Bronchial epithelial cell (primary cell): ENCODE measurements at regions not wholly inside any gene's neighbourhood (a gene's known extent, or its start where the extent isn't known, plus 50 kb on each side); places are given as distances from the start of the nearest gene placed in this dataset.

ENCODE experiments used
- DNase-seq: peaks from one replicate; pipeline ENCODE4 v3.0.0-alpha.2; 2010; ENCODE audit warnings: low read depth
- FAIRE-seq: peaks from 2 replicates; lab custom pipeline; 2011; peaks lifted over from hg19 to GRCh38; lab: Jason Lieb, UNC
- H3K27me3 ChIP-seq: 2 replicates; pipeline ENCODE4 v1.5.1; 2011; ENCODE audit warnings: low read length; ENCODE audit not compliant: control insufficient read depth, insufficient read depth
- H3K36me3 ChIP-seq: 2 replicates; pipeline ENCODE4 v1.5.1; 2011; ENCODE audit warnings: low read length; ENCODE audit not compliant: control insufficient read depth, insufficient read depth
- H3K4me3 ChIP-seq: 2 replicates; pipeline ENCODE4 v1.5.1; 2011; ENCODE audit warnings: mild to moderate bottlenecking, low read depth, low read length, control low read depth
- TF ChIP-seq, protein P1 (sequence below): IDR thresholded peaks from 2 replicates; pipeline ENCODE4 v1.5.1; 2011; ENCODE audit warnings: mild to moderate bottlenecking, moderate library complexity, low read length, control low read depth, inconsistent platforms; ENCODE audit not compliant: insufficient read depth, severe bottlenecking

DNA sequence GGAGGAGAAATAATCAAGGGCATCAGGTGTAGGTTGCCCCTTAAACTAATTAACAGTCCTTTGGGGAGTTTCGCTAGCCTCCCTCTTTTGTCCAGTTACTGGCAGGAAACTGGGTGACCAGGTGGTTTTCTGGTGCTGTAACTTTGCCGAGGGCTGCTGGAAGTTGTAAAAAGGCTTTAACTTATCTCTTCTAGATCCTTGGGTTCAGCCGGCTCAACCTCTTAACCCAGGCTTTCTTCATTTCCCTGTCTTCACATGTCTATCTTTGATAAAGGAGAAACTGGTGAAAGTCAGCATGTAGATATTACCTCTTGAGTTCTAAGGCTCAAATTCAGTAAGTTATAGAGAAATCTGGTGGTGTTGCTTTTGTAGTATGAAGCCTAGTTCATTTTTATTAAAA lies 289.7 kb upstream of the NRIP1 start:
- TF ChIP-seq, protein P1, sequence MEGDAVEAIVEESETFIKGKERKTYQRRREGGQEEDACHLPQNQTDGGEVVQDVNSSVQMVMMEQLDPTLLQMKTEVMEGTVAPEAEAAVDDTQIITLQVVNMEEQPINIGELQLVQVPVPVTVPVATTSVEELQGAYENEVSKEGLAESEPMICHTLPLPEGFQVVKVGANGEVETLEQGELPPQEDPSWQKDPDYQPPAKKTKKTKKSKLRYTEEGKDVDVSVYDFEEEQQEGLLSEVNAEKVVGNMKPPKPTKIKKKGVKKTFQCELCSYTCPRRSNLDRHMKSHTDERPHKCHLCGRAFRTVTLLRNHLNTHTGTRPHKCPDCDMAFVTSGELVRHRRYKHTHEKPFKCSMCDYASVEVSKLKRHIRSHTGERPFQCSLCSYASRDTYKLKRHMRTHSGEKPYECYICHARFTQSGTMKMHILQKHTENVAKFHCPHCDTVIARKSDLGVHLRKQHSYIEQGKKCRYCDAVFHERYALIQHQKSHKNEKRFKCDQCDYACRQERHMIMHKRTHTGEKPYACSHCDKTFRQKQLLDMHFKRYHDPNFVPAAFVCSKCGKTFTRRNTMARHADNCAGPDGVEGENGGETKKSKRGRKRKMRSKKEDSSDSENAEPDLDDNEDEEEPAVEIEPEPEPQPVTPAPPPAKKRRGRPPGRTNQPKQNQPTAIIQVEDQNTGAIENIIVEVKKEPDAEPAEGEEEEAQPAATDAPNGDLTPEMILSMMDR: no peak
- DNase-seq: no peak
- no peak overlapping the region for H3K4me3 ChIP-seq
- FAIRE-seq: no peak
- H3K27me3 ChIP-seq: no peaks in the 10 kb centered on the region
- no peaks in the 10 kb centered on the region for H3K36me3 ChIP-seq

DNA sequence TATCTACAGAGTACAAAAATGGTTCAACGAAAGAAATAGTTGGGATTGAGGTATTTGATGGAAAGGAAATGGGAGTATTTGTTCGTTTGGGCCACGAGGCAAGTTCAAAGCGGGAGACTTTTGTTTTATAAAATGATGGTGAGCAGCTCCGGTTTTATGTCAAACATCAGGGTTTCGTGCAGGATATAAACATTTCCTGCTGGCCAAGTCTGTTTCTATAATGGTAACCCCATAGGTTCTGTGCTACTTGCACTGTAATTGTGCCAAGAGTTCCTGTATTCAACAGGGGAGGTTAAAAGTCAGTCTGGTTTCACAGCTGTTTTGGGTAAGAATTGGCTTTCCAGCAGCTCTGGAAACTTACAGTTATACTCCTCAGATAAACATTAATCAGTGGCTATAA lies 290.3 kb upstream of the NRIP1 start:
- DNase-seq (no peak), FAIRE-seq (no peak)
- Histone ChIP-seq H3K4me3 (no peak overlapping the region), H3K36me3 (no peaks in the 10 kb centered on the region), H3K27me3 (no peaks in the 10 kb centered on the region)
- TF ChIP-seq, protein P1: no peak

DNA sequence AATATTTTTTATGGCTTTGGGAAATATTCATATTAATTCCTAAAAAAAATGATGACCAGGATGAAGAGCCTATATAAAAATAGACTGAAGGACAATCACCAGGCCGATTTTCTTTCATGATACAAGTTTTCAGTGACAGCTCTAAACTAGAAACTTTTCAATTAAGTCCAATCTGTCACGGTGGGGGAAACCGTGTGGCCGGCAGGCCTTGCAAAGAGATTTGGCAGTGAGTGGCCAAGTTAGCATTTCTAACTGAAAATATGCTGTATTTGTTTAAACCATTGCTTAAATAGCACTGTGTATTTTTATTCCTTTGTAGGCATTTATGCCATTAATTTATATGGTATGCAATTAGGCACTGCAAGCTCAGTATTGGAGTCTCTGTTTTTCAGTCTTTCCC lies 294.5 kb upstream of the NRIP1 start:
- no peaks in the 10 kb centered on the region for H3K27me3 ChIP-seq
- no peaks in the 10 kb centered on the region for H3K36me3 ChIP-seq
- no peak overlapping the region for H3K4me3 ChIP-seq
- TF ChIP-seq, protein P1: no peak
- FAIRE-seq (no peak), DNase-seq (no peak)

DNA sequence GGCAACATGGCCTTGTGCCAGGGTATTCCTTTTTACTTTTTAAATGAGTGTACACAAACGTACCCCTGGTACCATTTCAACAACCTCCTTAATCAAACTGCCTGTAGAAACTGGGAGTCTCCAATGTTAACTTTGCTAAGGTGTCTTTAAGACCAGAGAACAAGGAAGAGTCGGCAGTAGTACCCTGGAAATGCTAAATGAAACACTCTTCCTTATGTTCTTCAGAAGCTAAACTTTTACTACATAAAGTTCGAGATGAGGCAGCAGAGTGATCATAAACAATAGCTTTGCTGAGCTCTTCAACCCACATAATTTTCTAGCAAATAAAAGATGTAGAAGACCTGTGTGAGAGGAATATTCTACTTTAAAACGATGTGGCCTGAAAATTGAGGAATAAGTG lies 297.7 kb upstream of the NRIP1 start:
- FAIRE-seq: no peak
- no peaks in the 10 kb centered on the region for H3K36me3 ChIP-seq
- TF ChIP-seq, protein P1: no peak

DNA sequence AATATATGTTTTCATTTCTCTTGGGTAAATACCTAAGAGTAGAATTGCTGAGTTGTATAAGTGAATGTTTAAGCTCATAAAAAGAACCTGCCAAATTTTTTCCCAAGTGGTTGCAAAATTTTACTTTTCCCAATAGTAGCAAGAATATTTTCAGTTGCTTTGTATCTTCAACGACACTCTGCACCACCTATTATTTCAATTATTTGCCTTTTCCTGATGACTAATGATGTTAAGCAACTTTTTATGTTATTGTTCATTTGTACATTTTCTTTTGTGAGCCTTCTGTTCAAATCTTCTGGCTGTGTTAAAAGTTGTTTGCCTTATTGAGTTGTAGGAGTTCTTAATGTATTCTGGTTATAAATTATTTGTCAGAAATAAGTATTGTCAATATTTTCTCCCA lies 299.1 kb upstream of the NRIP1 start:
- H3K36me3 ChIP-seq: no peaks in the 10 kb centered on the region
- FAIRE-seq: no peak
- no peak overlapping the region for H3K4me3 ChIP-seq
- DNase-seq: peak; percentile 75
- H3K27me3 ChIP-seq: no peaks in the 10 kb centered on the region
- TF ChIP-seq, protein P1: no peak

More for the DNA sequence above, 297.7 kb upstream of the NRIP1 start:
- H3K4me3 ChIP-seq: no peak overlapping the region
- H3K27me3 ChIP-seq: no peaks in the 10 kb centered on the region
- DNase-seq: no peak

DNA sequence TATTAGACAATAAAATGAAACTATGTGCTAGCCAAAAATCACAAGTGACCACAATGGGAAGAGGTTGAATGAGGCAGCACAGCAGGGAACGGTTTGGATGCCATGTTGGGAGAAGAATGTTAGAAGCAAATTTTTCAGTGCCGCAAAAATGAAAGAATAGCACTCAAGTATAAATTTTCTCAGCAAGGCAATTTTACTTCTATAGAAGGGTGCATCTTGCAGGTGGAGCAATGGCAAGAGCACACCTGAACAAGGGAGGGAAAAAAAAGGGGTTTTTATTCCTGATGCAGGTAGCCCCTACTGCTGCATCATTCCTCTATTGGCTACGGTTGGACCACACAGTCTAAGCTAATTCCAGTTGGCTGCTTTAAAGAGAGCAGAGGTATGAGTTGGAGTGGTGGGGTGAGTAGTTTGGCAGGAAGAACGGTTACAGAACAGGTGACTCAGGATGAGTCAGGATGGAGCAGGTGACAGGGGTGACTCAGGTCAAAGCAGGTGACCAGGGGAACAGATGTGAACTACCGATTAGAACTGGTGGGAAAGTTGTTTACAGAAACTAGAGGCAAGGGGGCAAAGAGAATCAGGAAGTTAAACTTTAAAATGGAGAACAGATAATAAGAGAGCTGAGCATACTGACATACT lies 301.1 kb upstream of the NRIP1 start:
- Histone ChIP-seq H3K27me3 (no peaks in the 10 kb centered on the region), H3K36me3 (no peaks in the 10 kb centered on the region), H3K4me3 (no peak overlapping the region)
- FAIRE-seq: no peak
- TF ChIP-seq, protein P1: no peak
- peak; percentile 22 for DNase-seq
